ENCODE measurements at regions not wholly inside any gene's neighbourhood (a gene's known extent, or its start where the extent isn't known, plus 50 kb on each side); places are given as distances from the start of the nearest gene placed in this dataset.

DNA sequence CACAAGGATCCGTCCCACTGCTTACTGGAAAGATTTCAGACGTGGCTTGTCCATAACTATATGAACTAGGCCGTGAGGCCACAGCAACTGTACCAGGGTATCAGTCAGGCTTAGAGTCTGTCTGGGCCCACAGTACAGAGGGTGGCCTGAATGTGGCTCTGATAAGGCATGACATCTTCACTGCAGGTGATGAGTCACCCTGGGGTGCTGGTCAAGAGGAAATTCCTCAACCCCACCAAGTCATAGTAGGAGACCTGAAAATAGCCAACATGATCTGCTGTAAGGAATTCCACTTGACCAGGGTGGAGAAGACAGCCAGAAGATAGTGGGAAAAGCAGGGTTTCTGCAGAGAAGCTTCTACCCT lies 107.7 kb downstream of the INHBB start:
- TF ChIP-seq, protein P1, sequence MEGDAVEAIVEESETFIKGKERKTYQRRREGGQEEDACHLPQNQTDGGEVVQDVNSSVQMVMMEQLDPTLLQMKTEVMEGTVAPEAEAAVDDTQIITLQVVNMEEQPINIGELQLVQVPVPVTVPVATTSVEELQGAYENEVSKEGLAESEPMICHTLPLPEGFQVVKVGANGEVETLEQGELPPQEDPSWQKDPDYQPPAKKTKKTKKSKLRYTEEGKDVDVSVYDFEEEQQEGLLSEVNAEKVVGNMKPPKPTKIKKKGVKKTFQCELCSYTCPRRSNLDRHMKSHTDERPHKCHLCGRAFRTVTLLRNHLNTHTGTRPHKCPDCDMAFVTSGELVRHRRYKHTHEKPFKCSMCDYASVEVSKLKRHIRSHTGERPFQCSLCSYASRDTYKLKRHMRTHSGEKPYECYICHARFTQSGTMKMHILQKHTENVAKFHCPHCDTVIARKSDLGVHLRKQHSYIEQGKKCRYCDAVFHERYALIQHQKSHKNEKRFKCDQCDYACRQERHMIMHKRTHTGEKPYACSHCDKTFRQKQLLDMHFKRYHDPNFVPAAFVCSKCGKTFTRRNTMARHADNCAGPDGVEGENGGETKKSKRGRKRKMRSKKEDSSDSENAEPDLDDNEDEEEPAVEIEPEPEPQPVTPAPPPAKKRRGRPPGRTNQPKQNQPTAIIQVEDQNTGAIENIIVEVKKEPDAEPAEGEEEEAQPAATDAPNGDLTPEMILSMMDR (IDR thresholded peaks at IDR 0.05; ENCODE audit: borderline replicate concordance, extremely low read depth, low read length, poor library complexity, severe bottlenecking) = no peak
- no peak for TF ChIP-seq EZH2 (IDR thresholded peaks at IDR 0.05; ENCODE audit: borderline replicate concordance, low read depth, low read length, severe bottlenecking)
